Inferior parietal cortex (tissue), 1 donor: ENCODE measurements at regions not wholly inside any gene's neighbourhood (a gene's known extent, or its start where the extent isn't known, plus 50 kb on each side); places are given as distances from the start of the nearest gene placed in this dataset.
"Not testable (repeated sequence)": the region's sequence is repeated elsewhere in the genome, so short reads cannot be mapped to it uniquely, and the experiment has no call there.

Experiments used
- DNase-seq: peaks from one replicate; pipeline ENCODE4 v3.0.0-alpha.2; 2016; ENCODE audit errors: extremely low spot score

- DNase-seq: not testable (repeated sequence)
These were observed 158.0 kb downstream of the GNAI1 start for GRCh38 chr7:80292634-80293033.

GRCh38 chr7:80288175-80289122 is 153.8 kb downstream of the GNAI1 start:
- DNase-seq: no peak

- DNase-seq: no peak
These were observed 153.0 kb downstream of the GNAI1 start for GRCh38 chr7:80287400-80288174.

GRCh38 chr7:80286611-80287010 is 152.0 kb downstream of the GNAI1 start:
- no peak for DNase-seq

GRCh38 chr7:80284855-80285254 is 150.2 kb downstream of the GNAI1 start:
- DNase-seq: no peak

- no peak for DNase-seq
These were observed 145.1 kb downstream of the GNAI1 start for GRCh38 chr7:80279760-80280159.

GRCh38 chr7:80278737-80279136 is 144.1 kb downstream of the GNAI1 start:
- no peak for DNase-seq

GRCh38 chr7:80277434-80278427 is 143.1 kb downstream of the GNAI1 start:
- DNase-seq: no peak
